H9 (cell line): ENCODE measurements at regions not wholly inside any gene's neighbourhood (a gene's known extent, or its start where the extent isn't known, plus 50 kb on each side); places are given as distances from the start of the nearest gene placed in this dataset.

Experiments
- DNase-seq: peaks from one replicate; pipeline ENCODE4 v3.0.0-alpha.2; 2017
- H2AFZ ChIP-seq: one replicate; pipeline ENCODE4 v1.6.1; 2013; ENCODE audit warnings: mild to moderate bottlenecking, low read length, control low read depth, moderate library complexity
- H2AK5ac ChIP-seq: 2 replicates; pipeline ENCODE4 v1.6.1; 2013; ENCODE audit warnings: low read length, control low read depth, mixed read lengths; ENCODE audit not compliant: insufficient read length
- H2BK120ac ChIP-seq: one replicate; pipeline ENCODE4 v1.6.1; 2013; ENCODE audit warnings: low read depth, mild to moderate bottlenecking, low read length, control low read depth, inconsistent platforms; ENCODE audit not compliant: poor library complexity, severe bottlenecking
- H2BK12ac ChIP-seq: 2 replicates; pipeline ENCODE4 v1.6.1; 2013; ENCODE audit warnings: low read length, control low read depth, mixed read lengths, low read depth; ENCODE audit not compliant: insufficient read length
- H2BK15ac ChIP-seq: 2 replicates; pipeline ENCODE4 v1.6.1; 2013; ENCODE audit warnings: low read depth, low read length, control low read depth
- H2BK20ac ChIP-seq: one replicate; pipeline ENCODE4 v1.6.1; 2013; ENCODE audit warnings: low read depth, mild to moderate bottlenecking, low read length, control low read depth, inconsistent platforms; ENCODE audit not compliant: poor library complexity, severe bottlenecking
- H2BK5ac ChIP-seq: 2 replicates; pipeline ENCODE4 v1.6.1; 2013; ENCODE audit warnings: low read length, control low read depth, mixed read lengths; ENCODE audit not compliant: insufficient read length
- H3K14ac ChIP-seq: 2 replicates; pipeline ENCODE4 v1.6.1; 2013; ENCODE audit warnings: low read length, control low read depth; ENCODE audit not compliant: insufficient read depth
- H3K18ac ChIP-seq: 2 replicates; pipeline ENCODE4 v1.6.1; 2013; ENCODE audit warnings: low read depth, mild to moderate bottlenecking, mixed read lengths, low read length, control low read depth; ENCODE audit not compliant: insufficient read length
- H3K23ac ChIP-seq: 2 replicates; pipeline ENCODE4 v1.6.1; 2013; ENCODE audit warnings: low read length, control low read depth, mixed read lengths, low read depth; ENCODE audit not compliant: insufficient read length
- H3K23me2 ChIP-seq: 2 replicates; pipeline ENCODE4 v1.6.1; 2013; ENCODE audit warnings: low read depth, mild to moderate bottlenecking, mixed read lengths, low read length, control low read depth; ENCODE audit not compliant: insufficient read length, poor library complexity, severe bottlenecking
- H3K27ac ChIP-seq: 2 replicates; pipeline ENCODE4 v1.5.1; 2013; ENCODE audit warnings: low read length, control low read depth, mixed read lengths, low read depth; ENCODE audit not compliant: insufficient read length
- H3K27me3 ChIP-seq: 2 replicates; pipeline ENCODE4 v1.6.1; 2013; ENCODE audit warnings: low read length, control low read depth, inconsistent platforms; ENCODE audit not compliant: insufficient read depth
- H3K4ac ChIP-seq: 2 replicates; pipeline ENCODE4 v1.6.1; 2013; ENCODE audit warnings: low read depth, mild to moderate bottlenecking, control low read depth, inconsistent platforms, low read length, moderate library complexity
- H3K4me1 ChIP-seq: 2 replicates; pipeline ENCODE4 v1.6.1; 2013; ENCODE audit warnings: low read length, control low read depth, inconsistent platforms; ENCODE audit not compliant: insufficient read depth
- H3K4me2 ChIP-seq: 2 replicates; pipeline ENCODE4 v1.6.1; 2013; ENCODE audit warnings: low read length, control low read depth, mixed read lengths; ENCODE audit not compliant: insufficient read length, insufficient read depth
- H3K56ac ChIP-seq: 2 replicates; pipeline ENCODE4 v1.6.1; 2013; ENCODE audit warnings: low read depth, mild to moderate bottlenecking, mixed read lengths, low read length, control low read depth; ENCODE audit not compliant: insufficient read length
- H3K79me1 ChIP-seq: 2 replicates; pipeline ENCODE4 v1.6.1; 2013; ENCODE audit warnings: low read depth, mild to moderate bottlenecking, moderate library complexity, low read length, control low read depth, inconsistent platforms; ENCODE audit not compliant: insufficient read depth, poor library complexity, severe bottlenecking
- H3K79me2 ChIP-seq: 2 replicates; pipeline ENCODE4 v1.6.1; 2013; ENCODE audit warnings: low read length, control low read depth, inconsistent platforms; ENCODE audit not compliant: insufficient read depth
- H3K9ac ChIP-seq: 2 replicates; pipeline ENCODE4 v1.6.1; 2013; ENCODE audit warnings: low read length, control low read depth, mixed read lengths; ENCODE audit not compliant: insufficient read length; ENCODE audit errors: extremely low read depth
- H3K9me3 ChIP-seq: one replicate; pipeline ENCODE4 v1.6.1; 2013; ENCODE audit warnings: low read depth, low read length, inconsistent platforms; ENCODE audit not compliant: control insufficient read depth
- H3T11ph ChIP-seq: one replicate; pipeline ENCODE4 v1.6.1; 2013; ENCODE audit warnings: mild to moderate bottlenecking, low read length, control low read depth, inconsistent platforms
- H4K20me1 ChIP-seq: one replicate; pipeline ENCODE4 v1.6.1; 2013; ENCODE audit not compliant: control insufficient read depth, insufficient read length, insufficient read depth
- H4K5ac ChIP-seq: 2 replicates; pipeline ENCODE4 v1.6.1; 2013; ENCODE audit warnings: low read depth, mild to moderate bottlenecking, mixed read lengths, low read length, control low read depth; ENCODE audit not compliant: insufficient read length
- H4K8ac ChIP-seq: replicated peaks from 2 replicates; pipeline ENCODE4 v1.6.1; 2013; ENCODE audit warnings: low read length, control low read depth, mixed read lengths, low read depth; ENCODE audit not compliant: insufficient read length
- H4K91ac ChIP-seq: 2 replicates; pipeline ENCODE4 v1.6.1; 2013; ENCODE audit warnings: low read depth, mild to moderate bottlenecking, moderate library complexity, mixed read lengths, low read length, control low read depth; ENCODE audit not compliant: insufficient read length
- H3K27ac Mint-ChIP-seq, 3 experiments: 2 replicates in 2 of 3; 3 replicates in 1 of 3; pipeline ENCODE4 v1.8.0; 2020 to 2021; ENCODE audit warnings: mixed read lengths in 3 of 3, mild to moderate bottlenecking in 1 of 3, moderate library complexity in 1 of 3
- H3K27me3 Mint-ChIP-seq: 2 replicates; pipeline ENCODE4 v1.8.0; 2021; ENCODE audit warnings: low read depth, mild to moderate bottlenecking, moderate library complexity, mixed read lengths
- H3K36me3 Mint-ChIP-seq, 3 experiments: 2 replicates in 2 of 3; 3 replicates in 1 of 3; pipeline ENCODE4 v1.8.0; 2020 to 2021; ENCODE audit warnings: low read depth in 3 of 3, mixed read lengths in 3 of 3; ENCODE audit not compliant: insufficient read depth in 1 of 3
- H3K4me1 Mint-ChIP-seq, 2 experiments: 2 replicates each; pipeline ENCODE4 v1.8.0; 2020; ENCODE audit warnings: mixed read lengths in 2 of 2
- H3K4me3 Mint-ChIP-seq, 2 experiments: 2 replicates in 1 of 2; 3 replicates in 1 of 2; pipeline ENCODE4 v1.8.0; 2020 to 2021; ENCODE audit warnings: mild to moderate bottlenecking in 2 of 2, mixed read lengths in 2 of 2, moderate library complexity in 1 of 2
- H3K9me3 Mint-ChIP-seq, 2 experiments: 2 replicates in 1 of 2; 3 replicates in 1 of 2; pipeline ENCODE4 v1.8.0; 2020; ENCODE audit warnings: mild to moderate bottlenecking in 2 of 2, mixed read lengths in 2 of 2, moderate library complexity in 1 of 2
- CTCF ChIP-seq: fragments of 200-600 bp; sonication (generic); conservative IDR thresholded peaks from 3 replicates; pipeline ENCODE4 v1.8.0; 2021; ENCODE audit warnings: antibody characterized with exemption, mild to moderate bottlenecking
- WGBS: extraction: QIAGEN DNeasy Blood & Tissue Kit; methylation state at CpG from one replicate; pipeline ENCODE4 v1.1.7; 2013; ENCODE audit warnings: missing lambda C conversion rate, low lambda C conversion rate, mixed read lengths; ENCODE audit not compliant: insufficient read length; ENCODE audit errors: extremely low coverage; 5-methylcytosine and 5-hydroxymethylcytosine counted together

GRCh38 chr4:129335818-129336217 lies 239.9 kb downstream of the C4orf33 start:
- no CpG with 5 or more reads among the region's 5 CpGs for WGBS
- Histone ChIP-seq H2BK20ac (no peak overlapping the region), H3K79me1 (no peaks in the 10 kb centered on the region), H3K4ac (no peak overlapping the region), H3K9ac (no peak overlapping the region), H2AFZ (no peak overlapping the region), H2BK5ac (no peak overlapping the region), H3K23ac (no peak overlapping the region), H3K23me2 (peaks cover 3% of the 10 kb centered on the region), H2AK5ac (no peak overlapping the region), H3K14ac (no peak overlapping the region), H3K4me2 (no peak overlapping the region), H2BK15ac (no peak overlapping the region), H4K91ac (no peak overlapping the region), H3K27ac (no peak overlapping the region), H4K8ac (no peak overlapping the region), H3K79me2 (0 out of 2 replicates have a peak, but pooled peaks cover 1% of the 10 kb centered on the region), H2BK12ac (no peak overlapping the region), H3K27me3 (no peaks in the 10 kb centered on the region), H4K5ac (no peak overlapping the region), H3K18ac (no peak overlapping the region), H3K56ac (no peak overlapping the region), H3K4me1 (no peaks in the 10 kb centered on the region; the same call in 1 of the 2 replicates), H3K9me3 (no peaks in the 10 kb centered on the region), H3T11ph (no peak overlapping the region), H2BK120ac (no peak overlapping the region), H4K20me1 (no peaks in the 10 kb centered on the region)
- DNase-seq, result no peak
- Mint-ChIP-seq H3K27ac (peak overlapping the region in 1 of 3 experiments; percentile 24; a peak in 1 of 7 replicates), H3K4me1 (peaks cover 14 to 26% of the 10 kb centered on the region in 2 experiments), H3K36me3 (peaks cover 0 to 3% (median 0%) of the 10 kb centered on the region in 3 experiments; a peak in 2 of 7 replicates), H3K27me3 (no peaks in the 10 kb centered on the region; the same call in 1 of the 2 replicates), H3K9me3 (0 out of 5 replicates have a peak, but pooled peaks cover 2 to 3% of the 10 kb centered on the region in 2 experiments), H3K4me3 (no peak overlapping the region)
- TF ChIP-seq CTCF, result no peak
